ENCODE measurements at regions not wholly inside any gene's neighbourhood (a gene's known extent, or its start where the extent isn't known, plus 50 kb on each side); places are given as distances from the start of the nearest gene placed in this dataset.
A peak's percentile ranks its signal among the peaks of the same experiment; 100 is the strongest.

GRCh38 chr4:78671903-78672815 lies 104.0 kb upstream of the BMP2K start:
- Histone ChIP-seq H3K27me3 (no peaks in the 10 kb centered on the region), H3K4me3 (no peak overlapping the region), H3K36me3 (no peaks in the 10 kb centered on the region), H3K27ac (peak overlapping the region in 3 of 4 donors; percentile 5 to 42 (median 12)), H3K9me3 (no peaks in the 10 kb centered on the region), H3K4me1 (peaks cover 6 to 43% (median 6%) of the 10 kb centered on the region in 3 donors)
- TF ChIP-seq, protein P1, sequence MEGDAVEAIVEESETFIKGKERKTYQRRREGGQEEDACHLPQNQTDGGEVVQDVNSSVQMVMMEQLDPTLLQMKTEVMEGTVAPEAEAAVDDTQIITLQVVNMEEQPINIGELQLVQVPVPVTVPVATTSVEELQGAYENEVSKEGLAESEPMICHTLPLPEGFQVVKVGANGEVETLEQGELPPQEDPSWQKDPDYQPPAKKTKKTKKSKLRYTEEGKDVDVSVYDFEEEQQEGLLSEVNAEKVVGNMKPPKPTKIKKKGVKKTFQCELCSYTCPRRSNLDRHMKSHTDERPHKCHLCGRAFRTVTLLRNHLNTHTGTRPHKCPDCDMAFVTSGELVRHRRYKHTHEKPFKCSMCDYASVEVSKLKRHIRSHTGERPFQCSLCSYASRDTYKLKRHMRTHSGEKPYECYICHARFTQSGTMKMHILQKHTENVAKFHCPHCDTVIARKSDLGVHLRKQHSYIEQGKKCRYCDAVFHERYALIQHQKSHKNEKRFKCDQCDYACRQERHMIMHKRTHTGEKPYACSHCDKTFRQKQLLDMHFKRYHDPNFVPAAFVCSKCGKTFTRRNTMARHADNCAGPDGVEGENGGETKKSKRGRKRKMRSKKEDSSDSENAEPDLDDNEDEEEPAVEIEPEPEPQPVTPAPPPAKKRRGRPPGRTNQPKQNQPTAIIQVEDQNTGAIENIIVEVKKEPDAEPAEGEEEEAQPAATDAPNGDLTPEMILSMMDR (IDR thresholded peaks at IDR 0.05), result no peak
- TF ChIP-seq POLR2A (IDR thresholded peaks at IDR 0.05) (no peak), POLR2AphosphoS5 (IDR thresholded peaks at IDR 0.05) (no peak), EP300 (IDR thresholded peaks at IDR 0.05) (no peak)
- 43 to 50% methylated on average over 4 to 5 of the region's 5 CpGs for WGBS, 2 donors (ENCODE audit: low coverage in 1 of 2)
- ATAC-seq, result peak; percentile 31

- H3K4me1 ChIP-seq, result peaks cover 0 to 32% (median 3%) of the 10 kb centered on the region in 3 donors
- no peaks in the 10 kb centered on the region for H3K36me3 ChIP-seq
- 80 to 93% methylated on average over 2 of the region's 2 CpGs for WGBS, 2 donors (ENCODE audit: low coverage in 1 of 2)
- no peak overlapping the region for H3K4me3 ChIP-seq
- H3K27me3 ChIP-seq, result no peaks in the 10 kb centered on the region
- no peak overlapping the region for H3K27ac ChIP-seq
- no peaks in the 10 kb centered on the region for H3K9me3 ChIP-seq
- no peak for ATAC-seq
- no peak for TF ChIP-seq POLR2AphosphoS5 (IDR thresholded peaks at IDR 0.05)
- TF ChIP-seq EP300 (IDR thresholded peaks at IDR 0.05), result no peak
- TF ChIP-seq POLR2A (IDR thresholded peaks at IDR 0.05), result no peak
- TF ChIP-seq, protein P1 (IDR thresholded peaks at IDR 0.05), result no peak
Observed at GRCh38 chr4:78673337-78673736, 102.8 kb upstream of the BMP2K start.

- no peak for TF ChIP-seq EP300 (IDR thresholded peaks at IDR 0.05)
- no peak for TF ChIP-seq POLR2A (IDR thresholded peaks at IDR 0.05)
- TF ChIP-seq, protein P1 (IDR thresholded peaks at IDR 0.05), result no peak
- no peak for TF ChIP-seq POLR2AphosphoS5 (IDR thresholded peaks at IDR 0.05)
- peaks cover 0 to 28% (median 3%) of the 10 kb centered on the region in 3 donors for H3K4me1 ChIP-seq
- H3K27ac ChIP-seq, result no peak overlapping the region
- H3K9me3 ChIP-seq, result no peaks in the 10 kb centered on the region
- no peak overlapping the region for H3K4me3 ChIP-seq
- no peaks in the 10 kb centered on the region for H3K27me3 ChIP-seq
- ATAC-seq, result no peak
- H3K36me3 ChIP-seq, result no peaks in the 10 kb centered on the region
- 100% methylated on average over 1 of the region's 1 CpG for whole genome bisulfite sequencing, 2 donors (ENCODE audit: low coverage in 1 of 2)
Observed at GRCh38 chr4:78675325-78675724, 100.8 kb upstream of the BMP2K start.

- no peaks in the 10 kb centered on the region for H3K27me3 ChIP-seq
- 90 to 92% methylated on average over 2 to 3 of the region's 3 CpGs for WGBS, 2 donors (ENCODE audit: low coverage in 1 of 2)
- H3K9me3 ChIP-seq, result no peaks in the 10 kb centered on the region
- H3K36me3 ChIP-seq, result no peaks in the 10 kb centered on the region
- H3K4me3 ChIP-seq, result no peak overlapping the region
- peaks cover 0 to 5% (median 0%) of the 10 kb centered on the region in 3 donors for H3K4me1 ChIP-seq
- no peak for ATAC-seq
- H3K27ac ChIP-seq, result no peak overlapping the region
- TF ChIP-seq, protein P1 (IDR thresholded peaks at IDR 0.05), result no peak
- TF ChIP-seq EP300 (IDR thresholded peaks at IDR 0.05) (no peak), POLR2A (IDR thresholded peaks at IDR 0.05) (no peak), POLR2AphosphoS5 (IDR thresholded peaks at IDR 0.05) (no peak)
Observed at GRCh38 chr4:78682070-78682469, 94.1 kb upstream of the BMP2K start.

- no peak overlapping the region for H3K27ac ChIP-seq
- H3K36me3 ChIP-seq, result no peaks in the 10 kb centered on the region
- H3K4me1 ChIP-seq, result peaks cover 0 to 5% (median 0%) of the 10 kb centered on the region in 3 donors
- no peaks in the 10 kb centered on the region for H3K9me3 ChIP-seq
- TF ChIP-seq POLR2AphosphoS5 (IDR thresholded peaks at IDR 0.05) (no peak), POLR2A (IDR thresholded peaks at IDR 0.05) (no peak), EP300 (IDR thresholded peaks at IDR 0.05) (no peak)
- TF ChIP-seq, protein P1 (IDR thresholded peaks at IDR 0.05), result no peak
- H3K27me3 ChIP-seq, result no peaks in the 10 kb centered on the region
- ATAC-seq, result no peak
- H3K4me3 ChIP-seq, result no peak overlapping the region
Observed at GRCh38 chr4:78683352-78683751, 92.8 kb upstream of the BMP2K start.

All from gastroesophageal sphincter (tissue), 4 donors.